GM21723 (cell line): ENCODE measurements at regions not wholly inside any gene's neighbourhood (a gene's known extent, or its start where the extent isn't known, plus 50 kb on each side); places are given as distances from the start of the nearest gene placed in this dataset.
"Not testable (repeated sequence)": the region's sequence is repeated elsewhere in the genome, so short reads cannot be mapped to it uniquely, and the experiment has no call there.

Source experiments
- ATAC-seq: cut with Tn5 transposase; IDR thresholded peaks from one replicate; pipeline ENCODE4 v1.9.1; 2021; ENCODE audit warnings: mild to moderate bottlenecking, moderate library complexity; ENCODE audit not compliant: unreplicated experiment

- no peak for ATAC-seq
Measured at GRCh38 chr10:33913194-33913593, 578.7 kb upstream of the NRP1 start.

GRCh38 chr10:33909476-33909875 is 575.0 kb upstream of the NRP1 start:
- not testable (repeated sequence) for ATAC-seq

GRCh38 chr10:33901166-33901565 is 566.7 kb upstream of the NRP1 start:
- ATAC-seq, result no peak

GRCh38 chr10:33900596-33900995 is 566.1 kb upstream of the NRP1 start:
- ATAC-seq, result no peak

- no peak for ATAC-seq
Measured at GRCh38 chr10:33899578-33900531, 565.4 kb upstream of the NRP1 start.

GRCh38 chr10:33897291-33897752 is 562.9 kb upstream of the NRP1 start:
- ATAC-seq, result no peak

- no peak for ATAC-seq
Measured at GRCh38 chr10:33893506-33893905, 559.0 kb upstream of the NRP1 start.

- no peak for ATAC-seq
Measured at GRCh38 chr10:33889371-33889770, 554.9 kb upstream of the NRP1 start.

GRCh38 chr10:33887188-33887587 is 552.7 kb upstream of the NRP1 start:
- ATAC-seq, result no peak

- ATAC-seq, result no peak
Measured at GRCh38 chr10:33886299-33886698, 551.8 kb upstream of the NRP1 start.

GRCh38 chr10:33884604-33885003 is 550.1 kb upstream of the NRP1 start:
- ATAC-seq, result no peak

- no peak for ATAC-seq
Measured at GRCh38 chr10:33883881-33884280, 549.4 kb upstream of the NRP1 start.

GRCh38 chr10:33882996-33883395 is 548.5 kb upstream of the NRP1 start:
- no peak for ATAC-seq

- ATAC-seq, result no peak
Measured at GRCh38 chr10:33880291-33880690, 545.8 kb upstream of the NRP1 start.

- ATAC-seq, result no peak
Measured at GRCh38 chr10:33878238-33878786, 543.8 kb upstream of the NRP1 start.

GRCh38 chr10:33876584-33877400 is 542.3 kb upstream of the NRP1 start:
- no peak for ATAC-seq

- ATAC-seq, result no peak
Measured at GRCh38 chr10:33875924-33876583, 541.6 kb upstream of the NRP1 start.

GRCh38 chr10:33871061-33871956 is 536.8 kb upstream of the NRP1 start:
- no peak for ATAC-seq

- ATAC-seq, result no peak
Measured at GRCh38 chr10:33869481-33869880, 535.0 kb upstream of the NRP1 start.

GRCh38 chr10:33869028-33869427 is 534.6 kb upstream of the NRP1 start:
- no peak for ATAC-seq
